Central memory CD8-positive, alpha-beta T cell (primary cell): ENCODE measurements at regions not wholly inside any gene's neighbourhood (a gene's known extent, or its start where the extent isn't known, plus 50 kb on each side); places are given as distances from the start of the nearest gene placed in this dataset.

Experiments used
- ATAC-seq: fragments of 150-1000 bp; cut with Tn5 transposase; replicated peaks from 2 replicates; pipeline ENCODE4 v1.10.0; 2022; ENCODE audit warnings: mild to moderate bottlenecking, moderate FRiP score, moderate number of reproducible peaks; ENCODE audit not compliant: poor library complexity, severe bottlenecking; ENCODE audit errors: extremely low read depth
- DNase-seq, 2 donors: peaks; one replicate each; pipeline ENCODE4 v3.0.0; 2021; ENCODE audit warnings: low spot score in 2 of 2
- H3K27ac Mint-ChIP-seq: one replicate; pipeline ENCODE4 v1.8.0; 2022; ENCODE audit warnings: low read depth, mild to moderate bottlenecking, moderate library complexity, mixed read lengths
- H3K27me3 Mint-ChIP-seq: one replicate; pipeline ENCODE4 v1.8.0; 2022; ENCODE audit warnings: mixed read lengths
- H3K36me3 Mint-ChIP-seq: one replicate; pipeline ENCODE4 v1.8.0; 2022; ENCODE audit warnings: mild to moderate bottlenecking, moderate library complexity, mixed read lengths; ENCODE audit not compliant: insufficient read depth
- H3K4me1 Mint-ChIP-seq: one replicate; pipeline ENCODE4 v1.8.0; 2022; ENCODE audit warnings: mixed read lengths
- H3K4me3 Mint-ChIP-seq: one replicate; pipeline ENCODE4 v1.8.0; 2022; ENCODE audit warnings: mild to moderate bottlenecking, moderate library complexity, mixed read lengths
- H3K9me3 Mint-ChIP-seq: one replicate; pipeline ENCODE4 v1.8.0; 2022; ENCODE audit warnings: mixed read lengths

DNA sequence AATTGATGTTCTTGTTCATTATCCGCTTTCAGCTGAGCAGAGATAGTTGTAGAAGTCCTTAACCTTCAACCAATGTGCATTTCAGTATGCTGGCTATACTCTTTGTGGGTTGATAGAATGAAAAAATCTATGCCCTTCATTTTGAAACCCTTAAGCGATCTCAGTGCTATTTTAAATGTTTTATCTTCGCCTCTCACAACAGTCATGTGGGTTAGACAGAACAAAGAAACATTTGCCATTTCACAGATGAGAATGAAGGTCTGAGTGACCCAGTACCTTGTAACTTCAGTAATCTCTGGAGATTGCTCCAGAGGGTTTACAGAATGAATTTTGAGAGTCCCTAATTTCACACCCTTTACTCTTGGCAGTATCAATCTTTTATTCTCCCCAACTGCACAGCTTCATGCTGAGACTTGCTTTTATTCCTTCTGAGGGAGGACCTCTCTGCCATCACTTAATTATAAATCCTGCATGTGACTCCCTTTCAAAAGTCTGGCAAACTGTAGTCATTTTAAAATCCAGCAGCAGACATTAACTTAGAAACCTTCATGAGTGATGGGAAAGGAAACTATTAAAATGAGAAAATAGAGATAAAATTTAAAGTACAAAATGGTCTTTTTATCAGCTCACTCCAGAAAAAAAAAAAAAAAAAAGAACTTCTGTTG, 921.5 kb downstream of the RAB28 start:
- ATAC-seq (no peak), DNase-seq (no peak)
- no peak overlapping the region for H3K27ac Mint-ChIP-seq
- H3K4me1 Mint-ChIP-seq: no peaks in the 10 kb centered on the region
- H3K4me3 Mint-ChIP-seq: no peak overlapping the region
- no peaks in the 10 kb centered on the region for H3K36me3 Mint-ChIP-seq
- peaks cover 6% of the 10 kb centered on the region for H3K9me3 Mint-ChIP-seq
- H3K27me3 Mint-ChIP-seq: no peaks in the 10 kb centered on the region

DNA sequence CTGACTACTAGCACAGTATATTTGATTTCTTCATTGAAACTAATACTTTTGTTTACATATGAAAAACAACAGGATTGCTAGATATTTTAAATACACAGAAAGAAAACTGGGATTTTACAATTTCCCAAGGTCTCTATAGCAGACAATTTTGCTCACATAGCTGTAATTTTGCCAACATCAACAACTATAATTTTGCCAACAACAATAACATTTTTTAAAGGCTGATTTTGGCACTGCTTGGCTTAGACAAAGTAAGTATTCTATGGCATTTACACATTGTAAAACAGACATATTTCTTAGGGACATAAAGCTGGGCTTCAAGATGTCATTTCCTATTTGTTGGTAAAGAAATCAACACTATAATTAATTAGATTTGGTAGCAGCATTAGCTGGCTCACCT, 922.1 kb downstream of the RAB28 start:
- Mint-ChIP-seq H3K27me3 (no peaks in the 10 kb centered on the region), H3K27ac (no peak overlapping the region), H3K4me3 (no peak overlapping the region), H3K4me1 (no peaks in the 10 kb centered on the region), H3K9me3 (peaks cover 9% of the 10 kb centered on the region), H3K36me3 (no peaks in the 10 kb centered on the region)
- ATAC-seq: no peak
- DNase-seq: no peak

DNA sequence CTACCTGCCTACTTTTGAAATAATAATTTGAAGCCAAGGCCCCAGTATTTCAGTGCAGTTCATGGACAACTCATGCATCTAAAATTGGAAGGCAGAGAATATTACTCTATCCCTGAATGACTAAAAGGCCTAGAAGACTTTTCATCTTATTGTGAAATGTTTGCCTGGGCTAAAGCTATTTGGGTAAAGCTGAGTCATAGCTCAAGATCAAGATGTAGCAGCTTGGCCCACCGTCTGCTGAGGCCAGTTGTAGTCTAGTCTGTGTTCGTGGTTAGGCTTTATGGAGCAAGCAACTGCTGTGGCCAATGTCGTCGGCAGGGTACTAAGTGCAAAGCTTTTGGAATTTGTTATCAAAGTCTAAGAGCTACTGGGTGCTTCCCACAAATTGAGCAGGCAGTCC, 929.1 kb downstream of the RAB28 start:
- Mint-ChIP-seq H3K4me1 (no peaks in the 10 kb centered on the region), H3K4me3 (no peak overlapping the region), H3K36me3 (no peaks in the 10 kb centered on the region), H3K27ac (no peak overlapping the region), H3K9me3 (peaks cover 19% of the 10 kb centered on the region), H3K27me3 (no peaks in the 10 kb centered on the region)
- ATAC-seq (no peak), DNase-seq (no peak)

DNA sequence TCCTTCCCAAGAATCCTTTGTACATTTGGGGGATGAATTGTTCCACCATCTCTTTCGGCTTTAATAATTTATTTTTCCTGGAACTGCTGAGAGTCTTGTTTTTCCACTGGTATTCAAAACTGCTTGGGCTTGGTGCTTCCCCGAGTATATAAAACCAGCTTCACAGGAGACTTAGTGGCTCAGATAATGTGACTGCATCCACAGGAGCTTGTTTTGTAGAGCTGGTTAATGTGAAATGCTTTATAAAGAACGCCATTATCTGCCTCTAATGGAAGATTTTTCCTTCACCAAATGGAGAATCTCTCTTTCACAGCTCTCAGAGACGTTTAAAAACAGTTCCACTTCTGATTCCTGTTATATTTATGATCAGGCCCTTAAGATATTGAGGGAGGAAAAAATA, 935.5 kb downstream of the RAB28 start:
- Mint-ChIP-seq H3K4me1 (no peaks in the 10 kb centered on the region), H3K27ac (no peak overlapping the region), H3K9me3 (peaks cover 6% of the 10 kb centered on the region), H3K27me3 (no peaks in the 10 kb centered on the region), H3K4me3 (no peak overlapping the region), H3K36me3 (no peaks in the 10 kb centered on the region)
- no peak for ATAC-seq
- no peak for DNase-seq

DNA sequence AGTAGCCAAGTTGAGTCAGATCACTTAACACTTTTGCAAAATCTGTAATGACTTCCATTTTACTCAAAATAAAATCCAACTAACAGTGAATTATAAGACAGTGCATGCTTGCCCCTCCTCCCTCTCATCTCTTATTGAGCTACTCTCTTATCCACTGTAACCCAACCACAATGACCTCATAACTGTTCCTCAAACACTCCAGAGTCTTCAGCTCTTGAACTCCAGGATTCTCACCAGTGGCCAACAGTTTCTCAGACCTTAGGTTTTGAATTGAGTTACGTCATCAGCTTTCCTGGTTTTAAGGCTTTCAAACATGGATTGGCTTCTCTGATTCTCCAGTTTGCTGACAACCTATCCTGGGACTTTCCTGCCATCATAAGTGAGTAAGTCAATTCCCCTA, 938.3 kb downstream of the RAB28 start:
- Mint-ChIP-seq H3K9me3 (peaks cover 6% of the 10 kb centered on the region), H3K36me3 (no peaks in the 10 kb centered on the region), H3K27me3 (no peaks in the 10 kb centered on the region), H3K27ac (no peak overlapping the region), H3K4me3 (no peak overlapping the region), H3K4me1 (no peaks in the 10 kb centered on the region)
- ATAC-seq (no peak), DNase-seq (no peak)

DNA sequence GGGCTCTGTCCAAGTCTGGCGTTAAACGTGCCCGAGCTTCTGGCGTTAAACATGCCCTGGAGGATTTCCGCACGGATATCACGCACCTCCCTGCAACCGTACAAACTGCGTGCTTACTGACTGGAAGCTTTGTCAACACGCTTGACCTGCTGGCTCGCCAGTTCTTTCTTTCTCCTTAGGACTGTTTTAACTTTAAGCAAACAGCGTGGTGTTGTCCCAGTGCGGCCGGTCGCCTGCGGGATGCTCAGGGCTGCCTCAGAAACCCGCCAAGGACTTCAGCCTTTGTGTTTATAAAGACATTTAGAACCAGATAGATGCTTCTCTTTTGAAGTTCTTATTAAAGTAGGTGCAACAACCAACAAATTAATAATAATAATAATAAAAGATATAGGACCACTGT, 946.0 kb downstream of the RAB28 start:
- Mint-ChIP-seq H3K4me1 (no peaks in the 10 kb centered on the region), H3K9me3 (peaks cover 6% of the 10 kb centered on the region), H3K27ac (no peak overlapping the region), H3K4me3 (no peak overlapping the region), H3K36me3 (no peaks in the 10 kb centered on the region), H3K27me3 (no peaks in the 10 kb centered on the region)
- ATAC-seq (no peak), DNase-seq (no peak)

DNA sequence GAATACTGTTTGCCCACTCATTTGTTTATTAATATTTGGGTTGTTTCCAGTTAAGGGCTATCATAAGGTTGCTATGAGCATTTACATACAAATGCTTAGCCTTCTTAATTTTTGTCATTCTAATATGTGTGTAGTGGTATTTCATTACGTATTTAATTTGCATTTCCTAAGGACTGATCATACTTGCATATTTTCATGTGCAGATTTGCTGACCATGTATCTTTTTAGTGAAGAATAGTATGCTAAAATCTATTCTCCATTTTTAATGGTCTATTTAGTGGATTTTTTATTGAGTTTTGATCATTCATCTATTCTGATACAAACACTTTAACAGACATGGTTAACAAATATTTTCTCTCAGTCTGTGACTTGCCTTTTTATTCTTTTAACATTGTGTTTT, 949.5 kb downstream of the RAB28 start:
- no peaks in the 10 kb centered on the region for H3K36me3 Mint-ChIP-seq
- ATAC-seq (no peak), DNase-seq (no peak)
- no peak overlapping the region for H3K27ac Mint-ChIP-seq
- no peak overlapping the region for H3K4me3 Mint-ChIP-seq
- H3K4me1 Mint-ChIP-seq: no peaks in the 10 kb centered on the region
- H3K9me3 Mint-ChIP-seq: peaks cover 11% of the 10 kb centered on the region
- H3K27me3 Mint-ChIP-seq: no peaks in the 10 kb centered on the region

DNA sequence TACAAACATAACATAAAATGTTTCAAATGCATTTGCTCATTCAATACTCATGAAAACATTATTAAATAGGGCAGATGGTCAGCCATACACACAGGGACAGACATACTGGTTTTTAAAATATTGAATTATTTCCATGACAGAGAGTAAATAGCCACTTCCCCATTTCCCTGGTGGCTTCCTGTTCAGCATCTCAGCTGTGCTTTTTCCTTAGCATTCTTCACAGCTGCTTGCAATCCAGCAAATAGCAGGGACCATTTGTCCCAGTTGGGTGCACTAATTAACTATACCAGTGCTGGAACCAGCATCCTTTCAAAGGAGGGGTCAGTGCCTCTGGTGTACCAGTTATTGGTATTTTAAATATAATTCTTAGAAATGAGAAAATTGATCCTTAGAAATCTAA, 964.7 kb downstream of the RAB28 start:
- H3K4me3 Mint-ChIP-seq: no peak overlapping the region
- no peak for DNase-seq
- ATAC-seq: no peak
- H3K4me1 Mint-ChIP-seq: no peaks in the 10 kb centered on the region
- peaks cover 21% of the 10 kb centered on the region for H3K9me3 Mint-ChIP-seq
- H3K27ac Mint-ChIP-seq: no peak overlapping the region
- no peaks in the 10 kb centered on the region for H3K27me3 Mint-ChIP-seq
- peaks cover 2% of the 10 kb centered on the region for H3K36me3 Mint-ChIP-seq

DNA sequence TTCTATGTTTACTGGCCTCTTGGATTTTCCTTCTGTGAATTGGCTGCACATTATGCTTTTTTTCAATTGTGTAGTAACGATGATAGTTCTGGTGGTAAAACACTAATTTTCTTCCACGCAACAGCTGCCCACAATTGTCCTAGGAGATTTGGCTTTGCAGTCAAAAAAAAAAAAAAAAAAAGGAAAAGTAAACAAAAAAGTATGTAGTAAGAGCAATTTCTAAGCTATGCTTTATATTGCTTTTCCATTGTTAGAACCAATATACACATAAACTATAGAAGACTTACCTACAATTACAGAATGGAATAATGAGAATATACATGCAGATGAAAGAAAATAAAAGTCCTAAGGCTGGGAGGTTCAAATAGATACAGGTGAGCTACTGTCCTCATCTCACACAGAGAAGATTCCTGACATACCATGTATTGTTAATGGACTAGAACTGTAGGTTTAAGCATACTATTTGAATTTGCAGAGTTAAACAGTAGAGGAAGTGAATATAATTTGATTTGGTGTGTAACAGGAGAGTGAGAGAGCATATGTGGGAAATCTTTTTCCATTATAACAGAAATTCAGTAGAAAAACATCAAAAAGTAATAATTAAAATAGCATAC, 976.2 kb downstream of the RAB28 start:
- Mint-ChIP-seq H3K36me3 (peaks cover 2% of the 10 kb centered on the region), H3K27ac (no peak overlapping the region), H3K27me3 (no peaks in the 10 kb centered on the region), H3K4me3 (no peak overlapping the region), H3K4me1 (no peaks in the 10 kb centered on the region), H3K9me3 (no peaks in the 10 kb centered on the region)
- DNase-seq: no peak
- ATAC-seq: no peak

DNA sequence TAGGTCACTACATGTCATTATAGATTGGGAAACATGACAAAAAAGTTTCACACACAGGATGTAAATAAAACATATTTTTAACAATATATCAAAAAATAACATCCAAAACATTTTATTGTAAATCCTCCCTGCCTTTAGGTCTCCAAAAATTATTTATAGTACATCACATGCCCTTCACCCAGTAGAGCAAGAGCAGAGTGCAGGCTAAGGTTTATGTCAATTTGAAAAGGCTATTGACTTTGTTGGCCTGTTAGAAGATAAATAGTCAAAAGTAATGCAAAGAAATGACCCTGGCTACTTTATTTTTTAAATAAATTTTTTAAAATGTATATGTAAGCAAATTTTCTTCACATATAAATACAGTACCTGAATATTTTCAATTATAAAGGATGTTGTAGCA, 983.7 kb downstream of the RAB28 start:
- H3K36me3 Mint-ChIP-seq: no peaks in the 10 kb centered on the region
- H3K27ac Mint-ChIP-seq: no peak overlapping the region
- no peak for ATAC-seq

DNA sequence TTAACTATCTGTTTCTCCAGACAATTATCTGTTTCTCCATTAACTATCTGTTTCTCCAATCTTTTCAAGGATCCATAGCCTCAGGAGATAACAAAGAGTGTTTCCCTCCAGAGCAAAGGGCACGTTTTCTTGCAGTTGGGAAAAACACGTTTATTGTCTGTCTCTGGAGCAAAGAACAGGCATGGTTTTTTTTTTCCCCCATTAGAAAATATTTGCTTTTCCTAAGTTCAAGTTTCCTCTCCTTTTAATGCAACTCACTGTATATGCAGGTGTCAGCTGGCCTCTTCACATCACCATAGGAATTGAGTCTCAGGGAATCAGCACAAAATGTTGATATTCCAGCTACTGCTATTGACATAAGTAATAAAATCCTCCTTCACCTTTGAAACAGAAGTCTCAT, 984.4 kb downstream of the RAB28 start:
- ATAC-seq: no peak
- no peaks in the 10 kb centered on the region for H3K27me3 Mint-ChIP-seq
- no peaks in the 10 kb centered on the region for H3K36me3 Mint-ChIP-seq
- no peak overlapping the region for H3K27ac Mint-ChIP-seq
- no peak for DNase-seq
- peaks cover 20% of the 10 kb centered on the region for H3K9me3 Mint-ChIP-seq
- H3K4me3 Mint-ChIP-seq: no peak overlapping the region
- H3K4me1 Mint-ChIP-seq: no peaks in the 10 kb centered on the region

More for the DNA sequence above, 983.7 kb downstream of the RAB28 start:
- Mint-ChIP-seq H3K9me3 (peaks cover 18% of the 10 kb centered on the region), H3K4me3 (no peak overlapping the region), H3K27me3 (no peaks in the 10 kb centered on the region), H3K4me1 (no peaks in the 10 kb centered on the region)
- DNase-seq: no peak

DNA sequence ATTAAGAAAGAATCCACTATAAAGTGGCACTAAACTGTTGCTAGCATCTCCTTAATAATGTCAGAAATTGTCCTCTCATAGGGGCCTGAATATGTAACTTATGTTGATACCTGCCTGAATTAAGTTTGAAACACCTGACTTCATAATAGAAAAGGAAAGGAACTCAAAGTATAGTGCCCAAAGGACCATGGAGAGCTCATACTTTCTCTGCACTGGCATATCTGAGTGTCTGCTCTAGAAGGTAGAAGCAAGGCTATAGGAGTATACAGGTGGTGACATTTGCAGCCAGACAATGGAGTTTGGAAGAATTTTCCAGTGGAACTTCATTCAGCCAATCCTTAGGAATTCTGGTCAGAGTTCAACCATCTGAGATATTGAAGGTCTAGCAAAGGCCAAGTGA, 988.9 kb downstream of the RAB28 start:
- H3K4me3 Mint-ChIP-seq: no peak overlapping the region
- H3K4me1 Mint-ChIP-seq: no peaks in the 10 kb centered on the region
- DNase-seq (no peak), ATAC-seq (no peak)
- no peak overlapping the region for H3K27ac Mint-ChIP-seq
- H3K9me3 Mint-ChIP-seq: peaks cover 23% of the 10 kb centered on the region
- H3K36me3 Mint-ChIP-seq: no peaks in the 10 kb centered on the region
- no peaks in the 10 kb centered on the region for H3K27me3 Mint-ChIP-seq

DNA sequence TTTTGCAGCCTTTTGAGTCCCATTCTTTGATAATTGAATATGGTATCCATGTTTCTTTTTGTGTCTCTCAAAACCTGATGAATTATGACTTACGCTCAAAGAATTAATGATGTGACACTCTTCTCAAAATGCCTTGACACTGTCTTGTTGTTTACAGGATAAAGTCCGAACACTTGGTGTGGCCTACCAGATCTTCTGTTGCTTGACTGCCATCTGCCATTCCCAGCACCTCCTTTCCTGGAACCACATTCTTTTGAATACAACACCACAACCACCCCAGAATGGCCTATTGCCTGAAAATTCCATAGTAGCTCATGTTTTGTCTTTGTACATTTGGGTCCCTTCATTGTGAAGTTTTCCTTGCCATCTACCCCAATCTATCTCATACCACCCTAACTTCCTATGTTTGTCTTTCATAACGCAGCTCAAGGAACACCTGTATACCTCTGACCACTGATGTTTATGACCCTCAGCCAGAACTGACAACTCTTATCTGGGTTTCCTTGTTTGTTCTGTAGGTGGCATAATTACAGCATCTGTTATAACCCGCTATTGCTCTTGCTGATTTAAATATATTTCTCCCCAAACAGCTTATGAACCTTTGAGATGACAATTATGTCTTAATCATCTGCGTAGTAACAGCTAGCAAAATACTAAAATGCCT, 991.3 kb downstream of the RAB28 start:
- DNase-seq (no peak), ATAC-seq (no peak)
- Mint-ChIP-seq H3K4me3 (no peak overlapping the region), H3K36me3 (no peaks in the 10 kb centered on the region), H3K27me3 (no peaks in the 10 kb centered on the region), H3K27ac (no peak overlapping the region), H3K9me3 (peaks cover 29% of the 10 kb centered on the region), H3K4me1 (no peaks in the 10 kb centered on the region)
